ENCODE measurements at regions not wholly inside any gene's neighbourhood (a gene's known extent, or its start where the extent isn't known, plus 50 kb on each side); places are given as distances from the start of the nearest gene placed in this dataset.

- no CpG with 5 or more reads among the region's 1 CpG for WGBS (ENCODE audit: extremely low coverage, insufficient coverage, low lambda C conversion rate)
- Histone ChIP-seq H2BK15ac (replicated peaks; ENCODE audit: low read depth) (no peak overlapping the region), H2BK5ac (ENCODE audit: low read length) (no peak overlapping the region), H3K56ac (ENCODE audit: low read length) (no peak overlapping the region), H3K27ac (ENCODE audit: low read depth, low read length) (no peak overlapping the region), H3K36me3 (ENCODE audit: control insufficient read depth, insufficient read depth, low read length) (no peaks in the 10 kb centered on the region), H3K23ac (ENCODE audit: low read length) (no peak overlapping the region), H3K4me3 (ENCODE audit: low read length) (no peak overlapping the region), H3K27me3 (ENCODE audit: insufficient read depth, low read length, poor library complexity) (no peaks in the 10 kb centered on the region), H3K4me2 (ENCODE audit: low read length) (no peak overlapping the region), H2AK5ac (ENCODE audit: low read length) (no peak overlapping the region), H4K8ac (ENCODE audit: low read depth, low read length) (no peak overlapping the region), H2BK120ac (ENCODE audit: low read depth, low read length) (no peak overlapping the region), H3K4ac (ENCODE audit: low read depth, low read length) (no peak overlapping the region), H3K79me1 (ENCODE audit: low read length) (no peaks in the 10 kb centered on the region), H3K18ac (ENCODE audit: low read length) (no peak overlapping the region), H3K79me2 (ENCODE audit: control insufficient read depth, insufficient read depth, low read length) (no peaks in the 10 kb centered on the region), H4K5ac (ENCODE audit: low read length) (no peak overlapping the region), H3K9ac (ENCODE audit: low read length) (no peak overlapping the region), H3K4me1 (ENCODE audit: control insufficient read depth, low read depth, low read length) (no peaks in the 10 kb centered on the region)
- DNase-seq, result no peak
Measured at GRCh38 chr13:43980587-43980986, 100.9 kb downstream of the LACC1 start.

GRCh38 chr13:43981091-43981490, 101.4 kb downstream of the LACC1 start:
- Histone ChIP-seq H3K27me3 (ENCODE audit: insufficient read depth, low read length, poor library complexity) (no peaks in the 10 kb centered on the region), H3K9ac (ENCODE audit: low read length) (no peak overlapping the region), H4K5ac (ENCODE audit: low read length) (no peak overlapping the region), H3K4ac (ENCODE audit: low read depth, low read length) (no peak overlapping the region), H2BK120ac (ENCODE audit: low read depth, low read length) (no peak overlapping the region), H2BK15ac (replicated peaks; ENCODE audit: low read depth) (no peak overlapping the region), H3K4me1 (ENCODE audit: control insufficient read depth, low read depth, low read length) (no peaks in the 10 kb centered on the region), H3K18ac (ENCODE audit: low read length) (no peak overlapping the region), H4K8ac (ENCODE audit: low read depth, low read length) (no peak overlapping the region), H3K23ac (ENCODE audit: low read length) (no peak overlapping the region), H3K4me3 (ENCODE audit: low read length) (no peak overlapping the region), H3K79me2 (ENCODE audit: control insufficient read depth, insufficient read depth, low read length) (no peaks in the 10 kb centered on the region), H2BK5ac (ENCODE audit: low read length) (no peak overlapping the region), H3K56ac (ENCODE audit: low read length) (no peak overlapping the region), H3K4me2 (ENCODE audit: low read length) (no peak overlapping the region), H3K27ac (ENCODE audit: low read depth, low read length) (no peak overlapping the region), H2AK5ac (ENCODE audit: low read length) (no peak overlapping the region), H3K36me3 (ENCODE audit: control insufficient read depth, insufficient read depth, low read length) (no peaks in the 10 kb centered on the region), H3K79me1 (ENCODE audit: low read length) (no peaks in the 10 kb centered on the region)
- peak; percentile 76 for DNase-seq
- WGBS (ENCODE audit: extremely low coverage, insufficient coverage, low lambda C conversion rate), result no CpG with 5 or more reads among the region's 5 CpGs

- no peak overlapping the region for H4K5ac ChIP-seq (ENCODE audit: low read length)
- WGBS (ENCODE audit: extremely low coverage, insufficient coverage, low lambda C conversion rate), result no CpG with 5 or more reads among the region's 3 CpGs
Measured at GRCh38 chr13:43981512-43982301, 102.0 kb downstream of the LACC1 start.

GRCh38 chr13:43983373-43983772, 103.7 kb downstream of the LACC1 start:
- no peak overlapping the region for H4K5ac ChIP-seq (ENCODE audit: low read length)
- no peak overlapping the region for H2BK5ac ChIP-seq (ENCODE audit: low read length)
- no peak overlapping the region for H2AK5ac ChIP-seq (ENCODE audit: low read length)
- no peaks in the 10 kb centered on the region for H3K27me3 ChIP-seq (ENCODE audit: insufficient read depth, low read length, poor library complexity)
- H3K18ac ChIP-seq (ENCODE audit: low read length), result no peak overlapping the region
- no peak overlapping the region for H3K56ac ChIP-seq (ENCODE audit: low read length)
- no peak overlapping the region for H3K4ac ChIP-seq (ENCODE audit: low read depth, low read length)
- no peak overlapping the region for H4K8ac ChIP-seq (ENCODE audit: low read depth, low read length)
- H3K4me1 ChIP-seq (ENCODE audit: control insufficient read depth, low read depth, low read length), result no peaks in the 10 kb centered on the region
- H3K27ac ChIP-seq (ENCODE audit: low read depth, low read length), result no peak overlapping the region
- no peak overlapping the region for H3K9ac ChIP-seq (ENCODE audit: low read length)
- no peaks in the 10 kb centered on the region for H3K79me1 ChIP-seq (ENCODE audit: low read length)
- no peaks in the 10 kb centered on the region for H3K79me2 ChIP-seq (ENCODE audit: control insufficient read depth, insufficient read depth, low read length)
- no peak overlapping the region for H3K4me3 ChIP-seq (ENCODE audit: low read length)
- DNase-seq, result no peak
- H3K36me3 ChIP-seq (ENCODE audit: control insufficient read depth, insufficient read depth, low read length), result no peaks in the 10 kb centered on the region
- WGBS (ENCODE audit: extremely low coverage, insufficient coverage, low lambda C conversion rate), result no CpG with 5 or more reads among the region's 7 CpGs
- H3K23ac ChIP-seq (ENCODE audit: low read length), result no peak overlapping the region
- H2BK15ac ChIP-seq (replicated peaks; ENCODE audit: low read depth), result no peak overlapping the region
- no peak overlapping the region for H2BK120ac ChIP-seq (ENCODE audit: low read depth, low read length)
- H3K4me2 ChIP-seq (ENCODE audit: low read length), result no peak overlapping the region

More at GRCh38 chr13:43981512-43982301, 102.0 kb downstream of the LACC1 start:
- H3K4me1 ChIP-seq (ENCODE audit: control insufficient read depth, low read depth, low read length), result no peaks in the 10 kb centered on the region
- H3K9ac ChIP-seq (ENCODE audit: low read length), result no peak overlapping the region
- H3K18ac ChIP-seq (ENCODE audit: low read length), result no peak overlapping the region
- no peak overlapping the region for H2BK120ac ChIP-seq (ENCODE audit: low read depth, low read length)
- H2BK5ac ChIP-seq (ENCODE audit: low read length), result no peak overlapping the region
- no peak overlapping the region for H2AK5ac ChIP-seq (ENCODE audit: low read length)
- no peak overlapping the region for H3K27ac ChIP-seq (ENCODE audit: low read depth, low read length)
- no peak overlapping the region for H3K23ac ChIP-seq (ENCODE audit: low read length)
- no peak overlapping the region for H3K4me2 ChIP-seq (ENCODE audit: low read length)
- DNase-seq, result no peak
- no peak overlapping the region for H3K4me3 ChIP-seq (ENCODE audit: low read length)
- no peak overlapping the region for H2BK15ac ChIP-seq (replicated peaks; ENCODE audit: low read depth)
- no peak overlapping the region for H3K56ac ChIP-seq (ENCODE audit: low read length)
- no peak overlapping the region for H3K4ac ChIP-seq (ENCODE audit: low read depth, low read length)
- H3K27me3 ChIP-seq (ENCODE audit: insufficient read depth, low read length, poor library complexity), result no peaks in the 10 kb centered on the region
- H3K36me3 ChIP-seq (ENCODE audit: control insufficient read depth, insufficient read depth, low read length), result no peaks in the 10 kb centered on the region
- no peaks in the 10 kb centered on the region for H3K79me2 ChIP-seq (ENCODE audit: control insufficient read depth, insufficient read depth, low read length)
- H3K79me1 ChIP-seq (ENCODE audit: low read length), result no peaks in the 10 kb centered on the region
- no peak overlapping the region for H4K8ac ChIP-seq (ENCODE audit: low read depth, low read length)

GRCh38 chr13:43984292-43984691, 104.6 kb downstream of the LACC1 start:
- H3K4me2 ChIP-seq (ENCODE audit: low read length), result no peak overlapping the region
- H3K18ac ChIP-seq (ENCODE audit: low read length), result no peak overlapping the region
- H2BK120ac ChIP-seq (ENCODE audit: low read depth, low read length), result no peak overlapping the region
- H3K27ac ChIP-seq (ENCODE audit: low read depth, low read length), result no peak overlapping the region
- H4K5ac ChIP-seq (ENCODE audit: low read length), result no peak overlapping the region
- no peak overlapping the region for H4K8ac ChIP-seq (ENCODE audit: low read depth, low read length)
- H3K4me3 ChIP-seq (ENCODE audit: low read length), result no peak overlapping the region
- no peak overlapping the region for H2AK5ac ChIP-seq (ENCODE audit: low read length)
- H3K9ac ChIP-seq (ENCODE audit: low read length), result no peak overlapping the region
- H2BK5ac ChIP-seq (ENCODE audit: low read length), result no peak overlapping the region
- DNase-seq, result no peak
- no peaks in the 10 kb centered on the region for H3K27me3 ChIP-seq (ENCODE audit: insufficient read depth, low read length, poor library complexity)
- H3K79me2 ChIP-seq (ENCODE audit: control insufficient read depth, insufficient read depth, low read length), result no peaks in the 10 kb centered on the region
- H3K4me1 ChIP-seq (ENCODE audit: control insufficient read depth, low read depth, low read length), result no peaks in the 10 kb centered on the region
- H3K23ac ChIP-seq (ENCODE audit: low read length), result no peak overlapping the region
- H3K36me3 ChIP-seq (ENCODE audit: control insufficient read depth, insufficient read depth, low read length), result no peaks in the 10 kb centered on the region
- no peak overlapping the region for H2BK15ac ChIP-seq (replicated peaks; ENCODE audit: low read depth)
- no peak overlapping the region for H3K56ac ChIP-seq (ENCODE audit: low read length)
- no peaks in the 10 kb centered on the region for H3K79me1 ChIP-seq (ENCODE audit: low read length)
- H3K4ac ChIP-seq (ENCODE audit: low read depth, low read length), result no peak overlapping the region
- no CpG with 5 or more reads among the region's 2 CpGs for WGBS (ENCODE audit: extremely low coverage, insufficient coverage, low lambda C conversion rate)
